ENCODE measurements at regions not wholly inside any gene's neighbourhood (a gene's known extent, or its start where the extent isn't known, plus 50 kb on each side); places are given as distances from the start of the nearest gene placed in this dataset.

DNA sequence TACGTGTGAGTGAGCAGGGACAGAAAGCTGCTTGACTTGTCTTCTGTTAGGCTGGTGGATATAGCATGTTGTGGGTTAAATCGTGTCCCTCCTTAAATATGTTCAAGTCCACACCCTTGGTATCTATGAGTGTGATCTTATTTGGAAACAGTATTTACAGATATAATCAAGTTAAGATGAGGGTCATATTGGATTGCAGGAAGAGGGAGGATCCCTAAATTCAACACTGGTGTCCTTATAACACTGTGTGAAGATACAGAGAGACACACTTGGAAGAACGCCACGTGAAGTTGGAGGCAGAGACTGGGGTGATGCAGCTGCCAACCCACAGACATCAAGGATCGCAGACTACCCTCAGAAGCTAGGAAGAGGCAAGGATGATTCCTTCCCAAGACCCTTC is 275.2 kb upstream of the SSTR1 start (continued):
- TF ChIP-seq ZIK1 (CRISPR knock-in tag; IDR thresholded peaks at IDR 0.05; ENCODE audit: borderline replicate concordance, low read depth) (no peak), XRCC5 (optimal IDR thresholded peaks at IDR 0.05; ENCODE audit: low read length) (no peak), NFIB (CRISPR knock-in tag; IDR thresholded peaks at IDR 0.05; ENCODE audit: borderline replicate concordance) (no peak), PITX1 (CRISPR knock-in tag; IDR thresholded peaks at IDR 0.05) (no peak), NCOA2 (CRISPR knock-in tag; IDR thresholded peaks at IDR 0.05) (no peak)
- TF ChIP-seq, protein P1, sequence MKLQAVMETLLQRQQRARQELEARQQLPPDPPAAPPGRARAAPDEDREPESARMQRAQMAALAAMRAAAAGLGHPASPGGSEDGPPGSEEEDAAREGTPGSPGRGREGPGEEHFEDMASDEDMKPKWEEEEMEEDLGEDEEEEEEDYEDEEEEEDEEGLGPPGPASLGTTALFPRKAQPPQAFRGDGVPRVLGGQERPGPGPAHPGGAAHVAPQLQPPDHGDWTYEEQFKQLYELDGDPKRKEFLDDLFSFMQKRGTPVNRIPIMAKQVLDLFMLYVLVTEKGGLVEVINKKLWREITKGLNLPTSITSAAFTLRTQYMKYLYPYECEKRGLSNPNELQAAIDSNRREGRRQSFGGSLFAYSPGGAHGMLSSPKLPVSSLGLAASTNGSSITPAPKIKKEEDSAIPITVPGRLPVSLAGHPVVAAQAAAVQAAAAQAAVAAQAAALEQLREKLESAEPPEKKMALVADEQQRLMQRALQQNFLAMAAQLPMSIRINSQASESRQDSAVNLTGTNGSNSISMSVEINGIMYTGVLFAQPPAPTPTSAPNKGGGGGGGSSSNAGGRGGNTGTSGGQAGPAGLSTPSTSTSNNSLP (IDR thresholded peaks at IDR 0.05; ENCODE audit: low read depth, low read length) = no peak
- TF ChIP-seq, protein P2, sequence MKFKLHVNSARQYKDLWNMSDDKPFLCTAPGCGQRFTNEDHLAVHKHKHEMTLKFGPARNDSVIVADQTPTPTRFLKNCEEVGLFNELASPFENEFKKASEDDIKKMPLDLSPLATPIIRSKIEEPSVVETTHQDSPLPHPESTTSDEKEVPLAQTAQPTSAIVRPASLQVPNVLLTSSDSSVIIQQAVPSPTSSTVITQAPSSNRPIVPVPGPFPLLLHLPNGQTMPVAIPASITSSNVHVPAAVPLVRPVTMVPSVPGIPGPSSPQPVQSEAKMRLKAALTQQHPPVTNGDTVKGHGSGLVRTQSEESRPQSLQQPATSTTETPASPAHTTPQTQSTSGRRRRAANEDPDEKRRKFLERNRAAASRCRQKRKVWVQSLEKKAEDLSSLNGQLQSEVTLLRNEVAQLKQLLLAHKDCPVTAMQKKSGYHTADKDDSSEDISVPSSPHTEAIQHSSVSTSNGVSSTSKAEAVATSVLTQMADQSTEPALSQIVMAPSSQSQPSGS (CRISPR knock-in tag; IDR thresholded peaks at IDR 0.05) = no peak

DNA sequence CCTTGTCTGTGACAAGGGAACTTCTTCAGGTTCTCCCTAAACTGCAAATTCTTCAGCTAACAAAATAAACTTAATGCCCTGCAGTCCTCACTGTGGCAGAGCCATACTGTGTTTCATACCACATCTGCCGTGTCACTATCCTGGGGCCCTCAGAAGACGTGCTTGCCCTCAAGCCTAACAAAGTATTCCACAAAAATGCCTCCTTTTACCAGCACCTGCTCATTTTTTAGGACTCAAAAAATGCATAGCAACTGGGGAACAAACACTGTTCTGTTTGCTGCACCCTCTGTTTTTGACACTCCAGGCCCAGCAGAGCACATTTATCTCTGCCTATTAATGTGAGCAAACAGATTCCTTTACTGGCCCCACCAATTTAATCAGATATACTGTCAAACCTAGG is 270.7 kb upstream of the SSTR1 start:
- no peaks in the 10 kb centered on the region for H4K20me1 ChIP-seq (ENCODE audit: insufficient read depth, low read length)
- H2AFZ ChIP-seq (ENCODE audit: low read length) = no peak overlapping the region
- H3K4me3 ChIP-seq (replicated peaks in 1 of 3; ENCODE audit: insufficient read depth in 1 of 3, low read depth in 2 of 3, low read length in 3 of 3) = no peak overlapping the region
- no peak overlapping the region for H3K27ac ChIP-seq (ENCODE audit: extremely low read length, insufficient read depth, low read length)
- H3K4me2 ChIP-seq (ENCODE audit: low read depth, low read length) = no peak overlapping the region
- no peaks in the 10 kb centered on the region for H3K36me3 ChIP-seq (replicated peaks in 1 of 2; ENCODE audit: control insufficient read depth in 1 of 2, insufficient read depth in 2 of 2, low read length in 2 of 2)
- ATAC-seq (no peak), DNase-seq (ENCODE audit: low spot score) (no peak), FAIRE-seq (no peak)
- no TSS peak for BruUV-seq (replicated peaks)
- no peak overlapping the region for H3K9ac ChIP-seq (ENCODE audit: insufficient read depth, low read depth, low read length)
- no peaks in the 10 kb centered on the region for H3K27me3 ChIP-seq (ENCODE audit: control insufficient read depth in 1 of 2, insufficient read depth in 2 of 2, low read length in 2 of 2)
- 25% methylated on average over 2 of the region's 2 CpGs for WGBS (ENCODE audit: low lambda C conversion rate)
- intact Hi-C loops (cut with micrococcal nuclease; ENCODE audit: unreplicated experiment) = no loop called here
- no peak for TF ChIP-seq DPF2 (CRISPR knock-in tag; IDR thresholded peaks at IDR 0.05; ENCODE audit: borderline replicate concordance, low read depth)
- POLR2A ChIA-PET = no interaction called here
- no peaks in the 10 kb centered on the region for H3K9me3 ChIP-seq (ENCODE audit: low read length)
- H3K4me1 ChIP-seq (ENCODE audit: insufficient read depth, low read length) = peaks cover 8% of the 10 kb centered on the region
- in situ Hi-C loops (cut with HindIII; ENCODE audit: extremely low pct_ligation_motif_present, low pct_unique_long_range_greater_than_20kb) = no loop called here
- CTCF ChIA-PET (ENCODE audit: low intra/inter-chr PET ratio, low total read pairs) = no interaction called here
- no peaks in the 10 kb centered on the region for H3K79me2 ChIP-seq (ENCODE audit: insufficient read depth, low read length)
